ENCODE measurements at regions not wholly inside any gene's neighbourhood (a gene's known extent, or its start where the extent isn't known, plus 50 kb on each side); places are given as distances from the start of the nearest gene placed in this dataset.
"Not testable (repeated sequence)": the region's sequence is repeated elsewhere in the genome, so short reads cannot be mapped to it uniquely, and the experiment has no call there.

DNA sequence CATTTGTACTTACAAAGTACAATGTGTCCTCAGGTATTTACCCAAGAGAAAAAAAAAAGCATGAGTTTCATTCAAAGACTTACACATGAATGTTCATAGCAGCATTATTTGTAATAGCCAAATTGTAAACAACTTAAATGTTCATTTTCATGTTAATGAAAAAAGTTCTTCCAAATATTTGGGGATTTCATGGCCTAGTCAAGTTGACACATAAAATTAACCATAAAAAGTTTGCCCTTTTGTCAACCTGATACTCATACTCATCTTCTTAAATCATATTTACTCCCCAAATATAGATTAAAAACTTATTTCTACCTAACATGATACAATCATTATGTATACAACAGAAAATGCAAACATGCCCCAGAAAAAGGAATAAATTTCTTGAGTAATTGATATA is 112.5 kb upstream of the EMCN start:
- no peak for DNase-seq

- DNase-seq, result no peak
Observed at GRCh38 chr4:100609810-100610209, 92.0 kb upstream of the EMCN start.

GRCh38 chr4:100608651-100609050 is 90.8 kb upstream of the EMCN start:
- not testable (repeated sequence) for DNase-seq

- no peak for DNase-seq
Observed at GRCh38 chr4:100605144-100605543, 87.3 kb upstream of the EMCN start.

DNA sequence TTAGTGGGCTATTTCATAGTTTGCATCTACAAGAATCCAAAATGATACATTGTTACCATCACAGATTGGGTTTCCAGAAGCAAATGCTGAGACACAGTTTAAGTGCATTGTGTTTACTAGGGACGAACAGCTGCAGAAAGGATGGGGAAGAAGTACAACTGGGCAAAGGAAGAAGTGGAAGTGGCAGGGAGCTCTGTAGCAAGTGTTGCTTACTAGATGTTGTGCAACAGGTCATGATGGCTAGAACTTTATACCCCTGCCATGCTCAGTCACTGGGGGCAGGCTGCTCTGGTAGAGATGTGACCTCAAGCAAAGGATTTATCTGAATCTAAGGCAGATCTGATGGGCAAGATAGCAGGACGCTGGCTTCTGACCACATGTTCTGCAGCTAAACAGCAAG is 76.1 kb upstream of the EMCN start:
- DNase-seq, result peak; percentile 1

- DNase-seq, result no peak
Observed at GRCh38 chr4:100591161-100591876, 73.5 kb upstream of the EMCN start.

DNA sequence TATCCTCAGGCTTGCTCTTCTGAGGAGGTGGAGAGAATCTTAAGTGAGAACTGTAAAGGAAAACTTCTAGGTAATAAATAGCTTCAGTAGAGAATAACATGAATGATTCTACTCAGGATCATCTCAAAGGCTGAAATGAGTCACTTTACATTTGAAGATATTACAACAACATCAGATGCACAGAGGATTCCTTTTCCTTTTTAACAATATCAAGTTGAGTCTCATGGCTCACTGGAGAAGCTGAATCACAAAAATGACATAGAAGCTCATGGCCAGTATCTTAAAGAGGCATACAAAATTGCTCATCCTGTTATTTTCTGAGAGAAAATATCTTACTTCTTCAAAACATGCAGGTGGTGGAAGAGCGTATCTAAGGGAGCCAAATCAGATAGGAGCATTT is 72.5 kb upstream of the EMCN start:
- DNase-seq, result no peak

- DNase-seq, result no peak
Observed at GRCh38 chr4:100588076-100588475, 70.3 kb upstream of the EMCN start.

DNA sequence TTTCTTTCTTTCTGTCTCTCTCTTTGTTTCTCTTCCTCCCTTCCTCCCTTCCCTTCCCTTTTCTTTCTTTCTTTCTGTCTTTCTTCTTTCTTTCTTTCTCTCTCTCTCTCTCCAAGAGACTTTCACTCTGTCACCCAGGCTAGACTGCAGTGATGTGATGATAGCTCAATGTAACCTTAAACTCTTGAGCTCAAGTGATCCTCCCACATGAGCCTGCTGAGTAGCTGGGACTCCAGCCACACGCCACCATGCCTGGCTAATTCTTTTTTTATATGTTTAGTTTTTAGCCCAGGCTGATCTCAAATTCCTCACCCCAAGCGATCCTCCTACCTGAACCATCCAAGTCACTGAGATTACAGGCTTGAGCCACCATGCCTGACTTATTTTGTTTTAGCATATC is 64.3 kb upstream of the EMCN start:
- DNase-seq, result no peak

GRCh38 chr4:100581337-100581736 is 63.5 kb upstream of the EMCN start:
- DNase-seq, result no peak

GRCh38 chr4:100576570-100576969 is 58.7 kb upstream of the EMCN start:
- no peak for DNase-seq

GRCh38 chr4:100574607-100575006 is 56.8 kb upstream of the EMCN start:
- DNase-seq, result no peak

- DNase-seq, result no peak
Observed at GRCh38 chr4:100569196-100569595, 51.4 kb upstream of the EMCN start.

Data from inflammatory macrophage treated with lipopolysaccharide for 4 hours (primary cell).